GM12872 (cell line): ENCODE measurements at regions not wholly inside any gene's neighbourhood (a gene's known extent, or its start where the extent isn't known, plus 50 kb on each side); places are given as distances from the start of the nearest gene placed in this dataset.

Experiments used
- TF ChIP-seq, protein P1 (sequence below): IDR thresholded peaks from 3 replicates; pipeline ENCODE4 v1.5.1; 2011; ENCODE audit warnings: low read depth, mild to moderate bottlenecking, low read length, moderate library complexity; ENCODE audit not compliant: insufficient read depth

DNA sequence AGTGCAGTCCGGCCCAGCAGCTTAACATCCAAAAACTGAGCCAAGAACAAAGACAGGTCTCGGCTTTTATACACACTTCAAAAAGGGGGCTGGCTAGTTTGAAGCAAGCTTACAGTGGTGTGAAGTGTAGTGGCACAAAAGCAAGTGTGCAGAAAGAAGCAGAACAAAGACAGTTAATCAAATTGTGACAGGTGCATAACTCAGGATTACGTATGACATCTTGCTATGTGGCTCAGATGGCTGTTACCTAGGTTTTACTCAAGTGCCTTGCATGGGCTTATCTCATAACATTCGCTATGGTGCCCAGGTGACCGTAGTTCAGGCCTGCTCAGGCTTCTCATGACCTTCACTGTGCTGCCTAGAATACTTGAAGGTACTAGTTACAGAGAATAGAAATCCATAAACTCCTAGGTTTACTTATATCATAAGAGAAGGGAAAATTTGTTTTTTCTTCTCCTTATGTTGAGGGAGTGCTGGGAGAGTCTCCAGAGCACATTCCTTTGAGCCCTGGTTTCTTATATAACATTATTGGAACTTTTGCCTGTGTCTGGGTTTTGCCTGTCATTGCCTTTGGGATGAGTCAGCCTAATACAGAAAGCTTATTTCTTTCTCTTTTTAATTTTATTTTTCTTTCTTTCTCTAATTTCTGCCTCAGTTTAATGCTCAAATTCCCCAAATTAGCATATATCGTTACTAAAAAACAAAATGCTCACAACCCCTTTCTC is 1629.1 kb upstream of the PCDH20 start:
- TF ChIP-seq, protein P1, sequence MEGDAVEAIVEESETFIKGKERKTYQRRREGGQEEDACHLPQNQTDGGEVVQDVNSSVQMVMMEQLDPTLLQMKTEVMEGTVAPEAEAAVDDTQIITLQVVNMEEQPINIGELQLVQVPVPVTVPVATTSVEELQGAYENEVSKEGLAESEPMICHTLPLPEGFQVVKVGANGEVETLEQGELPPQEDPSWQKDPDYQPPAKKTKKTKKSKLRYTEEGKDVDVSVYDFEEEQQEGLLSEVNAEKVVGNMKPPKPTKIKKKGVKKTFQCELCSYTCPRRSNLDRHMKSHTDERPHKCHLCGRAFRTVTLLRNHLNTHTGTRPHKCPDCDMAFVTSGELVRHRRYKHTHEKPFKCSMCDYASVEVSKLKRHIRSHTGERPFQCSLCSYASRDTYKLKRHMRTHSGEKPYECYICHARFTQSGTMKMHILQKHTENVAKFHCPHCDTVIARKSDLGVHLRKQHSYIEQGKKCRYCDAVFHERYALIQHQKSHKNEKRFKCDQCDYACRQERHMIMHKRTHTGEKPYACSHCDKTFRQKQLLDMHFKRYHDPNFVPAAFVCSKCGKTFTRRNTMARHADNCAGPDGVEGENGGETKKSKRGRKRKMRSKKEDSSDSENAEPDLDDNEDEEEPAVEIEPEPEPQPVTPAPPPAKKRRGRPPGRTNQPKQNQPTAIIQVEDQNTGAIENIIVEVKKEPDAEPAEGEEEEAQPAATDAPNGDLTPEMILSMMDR, result no peak

DNA sequence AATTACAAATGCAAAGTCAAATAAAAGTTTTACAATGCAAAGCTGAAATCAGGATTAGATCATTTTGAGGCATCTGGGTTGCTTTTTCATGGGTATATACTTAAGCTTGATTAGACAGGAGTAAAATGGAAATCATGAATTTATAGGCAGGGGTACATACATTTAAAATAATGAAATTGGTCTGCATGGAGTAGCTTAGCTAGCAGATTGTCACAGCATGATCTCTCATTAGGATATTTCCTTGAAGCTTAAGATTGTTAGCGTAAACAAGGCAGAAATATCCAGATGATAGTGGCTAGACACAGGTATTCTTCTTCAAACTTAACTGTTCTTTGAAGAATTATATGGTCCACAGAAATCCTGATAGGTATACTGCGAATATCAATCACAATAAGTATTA is 1627.0 kb upstream of the PCDH20 start:
- TF ChIP-seq, protein P1, result no peak

DNA sequence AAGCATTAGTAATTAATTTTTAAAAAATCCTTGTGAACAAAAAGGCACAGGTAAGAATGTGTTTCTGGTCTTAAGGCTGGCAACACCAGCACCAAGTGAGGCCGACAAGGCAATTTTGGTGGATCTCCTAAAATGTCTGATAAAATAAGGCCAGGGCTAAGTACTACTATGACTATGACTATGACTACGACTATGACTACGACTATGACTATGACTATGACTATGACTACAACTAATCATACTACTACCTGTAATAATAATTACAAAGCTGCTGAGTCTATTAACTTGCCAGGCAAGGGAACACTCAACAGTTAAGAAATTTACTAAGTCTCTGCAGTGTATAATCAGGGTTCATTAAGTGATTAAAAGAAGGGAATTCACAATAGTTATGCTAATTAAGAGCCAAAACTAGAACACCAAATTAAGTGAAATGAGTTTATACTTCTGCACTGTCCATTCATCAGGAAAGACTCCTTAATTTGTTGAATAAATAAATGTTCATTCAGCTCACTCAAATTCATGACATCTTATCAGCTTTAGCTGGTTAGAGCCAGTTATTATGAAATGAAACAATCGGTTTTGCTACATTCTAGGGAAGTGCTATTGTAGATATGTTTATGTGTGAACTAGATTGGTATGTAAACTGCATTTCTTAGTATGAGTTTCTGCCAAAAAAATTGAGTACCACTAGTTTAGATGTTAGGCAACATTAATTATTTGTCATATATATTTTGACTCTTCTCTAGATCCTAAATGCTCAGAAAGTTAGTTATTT is 1626.2 kb upstream of the PCDH20 start:
- TF ChIP-seq, protein P1, result no peak

DNA sequence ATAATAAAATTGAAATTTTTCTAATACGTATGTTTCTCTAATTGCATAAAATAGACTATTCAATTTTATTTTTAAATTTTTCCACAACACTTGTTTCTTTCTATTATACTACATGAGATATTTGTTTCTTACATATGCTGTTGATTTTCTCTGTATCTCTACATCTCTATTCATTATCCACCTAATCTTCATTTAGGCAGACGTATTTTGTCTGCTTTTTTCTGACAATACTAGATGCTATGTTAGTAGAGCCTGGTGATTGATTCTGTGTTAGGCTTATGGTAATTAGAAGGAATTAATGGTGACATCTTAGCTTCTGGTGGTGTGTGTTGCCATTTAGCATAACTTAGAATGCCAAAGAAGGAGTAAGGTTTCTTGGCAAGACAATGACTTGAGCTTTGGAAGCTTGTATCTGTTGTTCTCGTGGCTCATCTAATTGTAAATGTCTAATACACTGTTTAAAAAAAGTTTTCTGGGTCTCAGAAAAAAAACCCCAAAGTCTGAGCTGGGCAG is 1610.7 kb upstream of the PCDH20 start:
- TF ChIP-seq, protein P1, result no peak

DNA sequence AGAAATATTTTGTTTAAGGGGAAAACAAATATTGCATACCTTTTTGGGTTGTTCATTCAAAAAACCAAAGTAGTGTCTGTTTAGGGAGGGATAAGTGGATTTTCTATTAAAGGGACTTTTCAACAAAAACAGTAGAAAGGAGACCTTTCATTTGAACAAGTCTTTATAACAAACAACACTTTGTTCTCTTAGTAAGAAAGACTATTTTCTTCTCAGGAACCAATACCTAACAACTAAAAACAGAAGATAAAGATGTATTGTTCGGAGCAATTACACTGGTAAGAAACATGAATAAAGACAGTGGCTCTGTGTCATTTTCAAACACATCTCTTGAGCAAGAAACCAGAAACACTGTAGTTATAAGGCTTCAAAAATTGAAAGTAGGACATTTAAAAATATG is 1610.1 kb upstream of the PCDH20 start:
- TF ChIP-seq, protein P1, result no peak

DNA sequence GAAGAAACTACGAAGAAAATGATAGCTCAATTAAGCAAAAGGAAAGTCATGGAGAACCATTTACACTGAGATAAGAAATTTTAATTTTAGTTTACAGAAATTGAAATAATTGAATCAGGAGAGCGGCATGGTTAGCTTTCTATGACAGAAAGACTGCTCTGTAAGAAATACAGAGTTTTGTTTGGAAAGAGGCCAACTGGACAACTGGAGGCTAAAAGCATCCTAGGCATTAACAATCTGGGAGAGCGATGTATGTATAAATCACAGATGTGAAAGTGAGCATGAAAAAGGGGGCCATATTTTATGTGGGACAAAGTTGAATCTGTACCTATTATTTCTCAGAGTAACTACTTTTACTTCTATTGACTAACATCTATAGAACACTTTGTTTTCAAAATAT is 1608.8 kb upstream of the PCDH20 start:
- TF ChIP-seq, protein P1, result no peak

DNA sequence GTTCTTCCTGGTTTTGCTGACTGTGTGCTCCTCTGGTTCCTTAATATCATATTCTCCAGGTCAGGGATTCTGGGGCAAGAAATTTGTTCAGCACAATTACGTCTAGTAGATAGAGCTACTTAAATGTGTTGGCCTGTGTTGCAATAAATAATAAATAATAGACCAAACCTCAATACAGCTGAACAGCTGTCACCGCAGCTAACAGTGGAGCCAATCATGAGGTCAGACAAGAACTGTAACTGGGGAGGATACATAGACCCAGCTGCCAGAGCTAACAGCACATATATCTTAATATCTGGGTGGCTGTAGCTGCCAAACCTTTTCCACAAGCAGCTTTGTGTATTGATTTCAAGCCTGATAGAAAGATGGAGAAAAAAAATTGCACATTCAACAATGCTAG is 1596.3 kb upstream of the PCDH20 start:
- TF ChIP-seq, protein P1, result no peak
